SK-N-SH treated with all-trans-retinoic acid at 6 μM for 48 hours (cell line): ENCODE measurements at regions not wholly inside any gene's neighbourhood (a gene's known extent, or its start where the extent isn't known, plus 50 kb on each side); places are given as distances from the start of the nearest gene placed in this dataset.

Source experiments
- ATAC-seq: fragments of 200-7000 bp; cut with Tn5 transposase; 3 replicates; pipeline ENCODE4 v1.9.1; 2020; ENCODE audit warnings: mild to moderate bottlenecking, moderate library complexity
- ARNTL ChIP-seq: fragments of 450-650 bp; formaldehyde crosslinking; IDR thresholded peaks from 2 replicates; pipeline ENCODE4 v1.5.0; 2020; ENCODE audit warnings: low read depth, mild to moderate bottlenecking, moderate library complexity, borderline replicate concordance
- BACH2 ChIP-seq: fragments of 250-450 bp; sonication (Bioruptor Pico); IDR thresholded peaks from 2 replicates; pipeline ENCODE4 v1.9.0; 2021; ENCODE audit warnings: mild to moderate bottlenecking, borderline replicate concordance
- CSDC2 ChIP-seq: fragments of 250-450 bp; sonication (Bioruptor Pico); IDR thresholded peaks from 2 replicates; pipeline ENCODE4 v1.5.0; 2020; ENCODE audit warnings: mild to moderate bottlenecking, moderate library complexity
- CSRNP3 ChIP-seq: fragments of 250-450 bp; sonication (Bioruptor Pico); IDR thresholded peaks from 2 replicates; pipeline ENCODE4 v1.5.1; 2021; ENCODE audit warnings: mild to moderate bottlenecking, moderate library complexity
- ESRRG ChIP-seq: fragments of 250-450 bp; sonication (Bioruptor Pico); IDR thresholded peaks from 2 replicates; pipeline ENCODE4 v1.6.1; 2021; ENCODE audit warnings: mild to moderate bottlenecking
- GLIS3 ChIP-seq: fragments of 250-450 bp; sonication (Bioruptor Pico); IDR thresholded peaks from 2 replicates; pipeline ENCODE4 v1.5.0; 2020; ENCODE audit warnings: mild to moderate bottlenecking, moderate library complexity
- ISL1 ChIP-seq: fragments of 250-450 bp; sonication (Bioruptor Pico); IDR thresholded peaks from 2 replicates; pipeline ENCODE4 v2.1.2; 2022; ENCODE audit warnings: mild to moderate bottlenecking, moderate library complexity
- OSR1 ChIP-seq: fragments of 250-450 bp; sonication (Bioruptor Pico); IDR thresholded peaks from 2 replicates; pipeline ENCODE4 v1.8.0; 2022; ENCODE audit warnings: moderate library complexity, mild to moderate bottlenecking, inconsistent platforms
- POU6F1 ChIP-seq: fragments of 250-450 bp; sonication (Bioruptor Pico); IDR thresholded peaks from 2 replicates; pipeline ENCODE4 v1.8.0; 2021; ENCODE audit warnings: low read depth, mild to moderate bottlenecking, moderate library complexity, borderline replicate concordance
- PPARA ChIP-seq: fragments of 250-450 bp; sonication (Bioruptor Pico); IDR thresholded peaks from 2 replicates; pipeline ENCODE4 v1.5.0; 2020; ENCODE audit warnings: mild to moderate bottlenecking, borderline replicate concordance
- RARB ChIP-seq: fragments of 250-450 bp; sonication (Bioruptor Pico); IDR thresholded peaks from 2 replicates; pipeline ENCODE4 v1.8.0; 2021; ENCODE audit warnings: mild to moderate bottlenecking, moderate library complexity
- SNAI2 ChIP-seq: fragments of 250-450 bp; sonication (Bioruptor Pico); IDR thresholded peaks from 2 replicates; pipeline ENCODE4 v1.5.0; 2020; ENCODE audit warnings: mild to moderate bottlenecking, moderate library complexity
- TCF4 ChIP-seq: fragments of 250-450 bp; sonication (Bioruptor Pico); IDR thresholded peaks from 2 replicates; pipeline ENCODE4 v1.8.0; 2021; ENCODE audit warnings: mild to moderate bottlenecking, moderate library complexity, borderline replicate concordance
- TOX ChIP-seq: fragments of 250-450 bp; sonication (Bioruptor Pico); IDR thresholded peaks from 2 replicates; pipeline ENCODE4 v1.8.0; 2021; ENCODE audit warnings: mild to moderate bottlenecking, moderate library complexity, borderline replicate concordance
- TSHZ2 ChIP-seq: fragments of 250-450 bp; sonication (Bioruptor Pico); IDR thresholded peaks from 2 replicates; pipeline ENCODE4 v1.5.0; 2020; ENCODE audit warnings: mild to moderate bottlenecking, moderate library complexity
- ZC3H10 ChIP-seq: fragments of 250-450 bp; sonication (Bioruptor Pico); IDR thresholded peaks from 2 replicates; pipeline ENCODE4 v1.5.1; 2021; ENCODE audit warnings: mild to moderate bottlenecking, moderate library complexity
- ZFP3 ChIP-seq: fragments of 250-450 bp; sonication (Bioruptor Pico); IDR thresholded peaks from 2 replicates; pipeline ENCODE4 v1.5.0; 2020; ENCODE audit warnings: mild to moderate bottlenecking, moderate library complexity
- ZFP30 ChIP-seq: fragments of 450-650 bp; formaldehyde crosslinking; IDR thresholded peaks from 2 replicates; pipeline ENCODE4 v1.5.0; 2022; ENCODE audit warnings: mild to moderate bottlenecking, moderate library complexity
- ZNF565 ChIP-seq: fragments of 450-650 bp; formaldehyde crosslinking; conservative IDR thresholded peaks from 2 replicates; pipeline ENCODE4 v1.5.0; 2020; ENCODE audit warnings: low read depth, mild to moderate bottlenecking, moderate library complexity
- ZNF70 ChIP-seq: fragments of 450-650 bp; formaldehyde crosslinking; IDR thresholded peaks from 2 replicates; pipeline ENCODE4 v1.5.0; 2020; ENCODE audit warnings: mild to moderate bottlenecking, moderate library complexity
- ZNF8 ChIP-seq: fragments of 450-650 bp; formaldehyde crosslinking; IDR thresholded peaks from 2 replicates; pipeline ENCODE4 v1.5.0; 2020; ENCODE audit warnings: mild to moderate bottlenecking, moderate library complexity

GRCh38 chr14:99075771-99076375 is 196.1 kb downstream of the BCL11B start:
- TF ChIP-seq ZNF8 (CRISPR knock-in tag) (no peak), ZFP30 (no peak), ZNF70 (CRISPR knock-in tag) (no peak), CSDC2 (CRISPR knock-in tag) (no peak), SNAI2 (CRISPR knock-in tag) (no peak), POU6F1 (CRISPR knock-in tag) (no peak), GLIS3 (CRISPR knock-in tag) (no peak), RARB (CRISPR knock-in tag) (no peak), TSHZ2 (CRISPR knock-in tag) (no peak)
- ATAC-seq, result no peak

GRCh38 chr14:99077076-99077843 is 194.7 kb downstream of the BCL11B start:
- TF ChIP-seq CSRNP3 (no peak), PPARA (CRISPR knock-in tag) (no peak), ZFP3 (CRISPR knock-in tag) (no peak), TOX (no peak), ESRRG (CRISPR knock-in tag) (no peak), GLIS3 (CRISPR knock-in tag) (no peak), TCF4 (CRISPR knock-in tag) (no peak), SNAI2 (CRISPR knock-in tag) (no peak), BACH2 (CRISPR knock-in tag) (no peak), ZC3H10 (CRISPR knock-in tag) (no peak), CSDC2 (CRISPR knock-in tag) (no peak), ZNF565 (CRISPR knock-in tag) (no peak)
- no peak for ATAC-seq

GRCh38 chr14:99077844-99078236 is 194.2 kb downstream of the BCL11B start:
- no peak for ATAC-seq
- TF ChIP-seq GLIS3 (CRISPR knock-in tag) (no peak), OSR1 (CRISPR knock-in tag) (no peak), PPARA (CRISPR knock-in tag) (no peak), RARB (CRISPR knock-in tag) (no peak), ZFP3 (CRISPR knock-in tag) (no peak), TSHZ2 (CRISPR knock-in tag) (no peak), TCF4 (CRISPR knock-in tag) (no peak), ESRRG (CRISPR knock-in tag) (no peak), CSRNP3 (no peak), ZNF8 (CRISPR knock-in tag) (no peak), CSDC2 (CRISPR knock-in tag) (no peak), POU6F1 (CRISPR knock-in tag) (no peak), SNAI2 (CRISPR knock-in tag) (no peak), BACH2 (CRISPR knock-in tag) (no peak), ISL1 (CRISPR knock-in tag) (no peak), ZNF70 (CRISPR knock-in tag) (no peak), ARNTL (CRISPR knock-in tag) (no peak), ZFP30 (no peak), ZC3H10 (CRISPR knock-in tag) (no peak)
